ENCODE measurements at regions not wholly inside any gene's neighbourhood (a gene's known extent, or its start where the extent isn't known, plus 50 kb on each side); places are given as distances from the start of the nearest gene placed in this dataset.

DNA sequence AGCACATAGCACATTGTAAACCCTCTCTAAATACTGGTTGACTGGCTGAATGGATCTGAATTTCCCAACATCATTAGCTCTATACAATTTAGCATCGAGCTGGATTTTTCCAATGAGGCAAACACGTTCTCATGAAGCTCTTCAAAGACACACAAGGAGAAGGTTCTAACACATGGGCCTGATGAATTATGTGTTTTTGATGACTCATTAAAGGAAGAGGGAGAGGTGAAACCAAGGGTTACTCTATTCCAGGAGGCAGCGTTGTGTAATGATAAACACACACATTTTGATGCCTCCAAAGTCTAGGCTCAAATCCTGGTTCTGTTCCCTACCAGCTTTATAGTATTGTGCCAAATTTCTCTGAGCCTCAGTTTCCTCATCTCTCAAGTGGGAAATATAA is 84.3 kb downstream of the PFDN4 start:
- H3K9ac ChIP-seq (ENCODE audit: low read length in 5 of 5): no peak overlapping the region
- H3K9me3 ChIP-seq (ENCODE audit: control insufficient read depth in 5 of 5, low read length in 5 of 5): no peaks in the 10 kb centered on the region
- peaks cover 0 to 5% (median 2%) of the 10 kb centered on the region in 5 donors for H3K27me3 ChIP-seq (ENCODE audit: control insufficient read depth in 5 of 5, insufficient read depth in 4 of 5, low read length in 5 of 5)
- H3K4me3 ChIP-seq (ENCODE audit: low read depth in 1 of 5, low read length in 5 of 5): no peak overlapping the region
- no peaks in the 10 kb centered on the region for H3K36me3 ChIP-seq (ENCODE audit: control insufficient read depth in 5 of 5, insufficient read depth in 5 of 5, low read length in 5 of 5)
- H3K27ac ChIP-seq (ENCODE audit: low read depth, low read length): no peak overlapping the region
- peaks cover 0 to 7% (median 0%) of the 10 kb centered on the region in 5 donors for H3K4me1 ChIP-seq (ENCODE audit: control insufficient read depth in 5 of 5, insufficient read depth in 5 of 5, low read length in 5 of 5)

- Histone ChIP-seq H3K4me1 (ENCODE audit: control insufficient read depth in 5 of 5, insufficient read depth in 5 of 5, low read length in 5 of 5) (peaks cover 0 to 7% (median 0%) of the 10 kb centered on the region in 5 donors), H3K9ac (ENCODE audit: low read length in 5 of 5) (no peak overlapping the region), H3K27ac (ENCODE audit: low read depth, low read length) (no peak overlapping the region), H3K9me3 (ENCODE audit: control insufficient read depth in 5 of 5, low read length in 5 of 5) (no peaks in the 10 kb centered on the region), H3K4me3 (ENCODE audit: low read depth in 1 of 5, low read length in 5 of 5) (no peak overlapping the region), H3K27me3 (ENCODE audit: control insufficient read depth in 5 of 5, insufficient read depth in 4 of 5, low read length in 5 of 5) (peaks cover 0 to 5% (median 2%) of the 10 kb centered on the region in 5 donors), H3K36me3 (ENCODE audit: control insufficient read depth in 5 of 5, insufficient read depth in 5 of 5, low read length in 5 of 5) (no peaks in the 10 kb centered on the region)
These were observed 85.6 kb downstream of the PFDN4 start for GRCh38 chr20:54293526-54293925.

- Histone ChIP-seq H3K27me3 (ENCODE audit: control insufficient read depth in 5 of 5, insufficient read depth in 4 of 5, low read length in 5 of 5) (peaks cover 0 to 5% (median 2%) of the 10 kb centered on the region in 5 donors), H3K4me3 (ENCODE audit: low read depth in 1 of 5, low read length in 5 of 5) (no peak overlapping the region), H3K4me1 (ENCODE audit: control insufficient read depth in 5 of 5, insufficient read depth in 5 of 5, low read length in 5 of 5) (peaks cover 0 to 7% (median 0%) of the 10 kb centered on the region in 5 donors), H3K36me3 (ENCODE audit: control insufficient read depth in 5 of 5, insufficient read depth in 5 of 5, low read length in 5 of 5) (no peaks in the 10 kb centered on the region), H3K9me3 (ENCODE audit: control insufficient read depth in 5 of 5, low read length in 5 of 5) (no peaks in the 10 kb centered on the region), H3K9ac (ENCODE audit: low read length in 5 of 5) (no peak overlapping the region), H3K27ac (ENCODE audit: low read depth, low read length) (no peak overlapping the region)
These were observed 86.2 kb downstream of the PFDN4 start for GRCh38 chr20:54294094-54294493.

- Histone ChIP-seq H3K36me3 (ENCODE audit: control insufficient read depth in 5 of 5, insufficient read depth in 5 of 5, low read length in 5 of 5) (no peaks in the 10 kb centered on the region), H3K27ac (ENCODE audit: low read depth, low read length) (no peak overlapping the region), H3K9ac (ENCODE audit: low read length in 5 of 5) (no peak overlapping the region), H3K9me3 (ENCODE audit: control insufficient read depth in 5 of 5, low read length in 5 of 5) (no peaks in the 10 kb centered on the region), H3K4me1 (ENCODE audit: control insufficient read depth in 5 of 5, insufficient read depth in 5 of 5, low read length in 5 of 5) (peaks cover 0 to 7% (median 0%) of the 10 kb centered on the region in 5 donors), H3K4me3 (ENCODE audit: low read depth in 1 of 5, low read length in 5 of 5) (no peak overlapping the region), H3K27me3 (ENCODE audit: control insufficient read depth in 5 of 5, insufficient read depth in 4 of 5, low read length in 5 of 5) (peaks cover 0 to 5% (median 2%) of the 10 kb centered on the region in 5 donors)
These were observed 87.8 kb downstream of the PFDN4 start for GRCh38 chr20:54295686-54296085.

DNA sequence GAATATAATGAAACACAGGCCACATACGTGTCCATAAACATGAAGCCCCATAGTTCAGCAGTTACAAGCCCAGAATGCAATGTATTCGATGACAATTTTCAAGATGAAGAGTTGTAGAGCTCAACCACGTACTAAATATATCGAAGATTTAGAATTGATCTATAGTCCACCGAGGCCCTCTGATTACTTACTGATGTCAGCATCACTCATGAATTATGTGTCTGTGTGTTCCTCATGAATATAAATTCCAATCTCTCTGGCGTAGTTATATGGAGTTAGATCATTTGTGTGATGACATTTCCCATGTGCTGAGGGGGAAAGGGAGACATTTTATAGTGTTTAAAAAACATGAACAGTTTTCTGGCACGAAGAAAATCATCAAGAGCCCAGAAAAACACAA is 97.5 kb downstream of the PFDN4 start:
- H3K4me3 ChIP-seq (ENCODE audit: low read depth in 1 of 5, low read length in 5 of 5): no peak overlapping the region
- H3K36me3 ChIP-seq (ENCODE audit: control insufficient read depth in 5 of 5, insufficient read depth in 5 of 5, low read length in 5 of 5): no peaks in the 10 kb centered on the region
- H3K27ac ChIP-seq (ENCODE audit: low read depth, low read length): no peak overlapping the region
- H3K9ac ChIP-seq (ENCODE audit: low read length in 5 of 5): no peak overlapping the region
- no peaks in the 10 kb centered on the region for H3K4me1 ChIP-seq (ENCODE audit: control insufficient read depth in 5 of 5, insufficient read depth in 5 of 5, low read length in 5 of 5)
- no peaks in the 10 kb centered on the region for H3K27me3 ChIP-seq (ENCODE audit: control insufficient read depth in 5 of 5, insufficient read depth in 4 of 5, low read length in 5 of 5)
- no peaks in the 10 kb centered on the region for H3K9me3 ChIP-seq (ENCODE audit: control insufficient read depth in 5 of 5, low read length in 5 of 5)

- Histone ChIP-seq H3K27me3 (ENCODE audit: control insufficient read depth in 5 of 5, insufficient read depth in 4 of 5, low read length in 5 of 5) (no peaks in the 10 kb centered on the region), H3K9me3 (ENCODE audit: control insufficient read depth in 5 of 5, low read length in 5 of 5) (no peaks in the 10 kb centered on the region), H3K9ac (ENCODE audit: low read length in 5 of 5) (no peak overlapping the region), H3K36me3 (ENCODE audit: control insufficient read depth in 5 of 5, insufficient read depth in 5 of 5, low read length in 5 of 5) (no peaks in the 10 kb centered on the region), H3K27ac (ENCODE audit: low read depth, low read length) (no peak overlapping the region), H3K4me3 (ENCODE audit: low read depth in 1 of 5, low read length in 5 of 5) (no peak overlapping the region), H3K4me1 (ENCODE audit: control insufficient read depth in 5 of 5, insufficient read depth in 5 of 5, low read length in 5 of 5) (no peaks in the 10 kb centered on the region)
These were observed 99.3 kb downstream of the PFDN4 start for GRCh38 chr20:54306985-54307710.

- no peaks in the 10 kb centered on the region for H3K4me1 ChIP-seq (ENCODE audit: control insufficient read depth in 5 of 5, insufficient read depth in 5 of 5, low read length in 5 of 5)
- no peak overlapping the region for H3K27ac ChIP-seq (ENCODE audit: low read depth, low read length)
These were observed 100.9 kb downstream of the PFDN4 start for GRCh38 chr20:54308804-54309203.

DNA sequence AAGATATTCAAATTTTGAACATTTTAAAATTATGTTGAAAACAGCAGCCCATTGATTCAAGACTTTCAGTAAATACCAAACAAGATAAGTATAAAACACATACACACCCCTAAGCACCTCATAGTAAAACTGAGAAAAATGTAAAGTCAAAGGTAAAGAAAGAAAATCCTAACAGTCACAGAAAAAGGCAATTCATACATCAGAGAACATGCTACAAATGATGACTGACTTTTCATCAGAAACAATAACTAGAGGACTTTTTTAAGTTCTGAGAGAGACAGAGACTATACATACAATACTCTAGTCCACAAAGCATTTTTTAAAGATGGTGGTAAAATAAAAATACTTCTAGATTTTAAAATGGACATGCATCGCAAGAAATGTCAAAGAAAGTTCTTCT is 111.0 kb downstream of the PFDN4 start:
- Histone ChIP-seq H3K9me3 (ENCODE audit: control insufficient read depth in 5 of 5, low read length in 5 of 5) (peaks cover 0 to 3% (median 0%) of the 10 kb centered on the region in 5 donors), H3K9ac (ENCODE audit: low read length in 5 of 5) (no peak overlapping the region), H3K27me3 (ENCODE audit: control insufficient read depth in 5 of 5, insufficient read depth in 4 of 5, low read length in 5 of 5) (no peaks in the 10 kb centered on the region)

More at GRCh38 chr20:54308804-54309203, 100.9 kb downstream of the PFDN4 start:
- no peaks in the 10 kb centered on the region for H3K9me3 ChIP-seq (ENCODE audit: control insufficient read depth in 5 of 5, low read length in 5 of 5)
- H3K36me3 ChIP-seq (ENCODE audit: control insufficient read depth in 5 of 5, insufficient read depth in 5 of 5, low read length in 5 of 5): no peaks in the 10 kb centered on the region
- H3K4me3 ChIP-seq (ENCODE audit: low read depth in 1 of 5, low read length in 5 of 5): no peak overlapping the region
- H3K27me3 ChIP-seq (ENCODE audit: control insufficient read depth in 5 of 5, insufficient read depth in 4 of 5, low read length in 5 of 5): peaks cover 0 to 2% (median 0%) of the 10 kb centered on the region in 5 donors
- H3K9ac ChIP-seq (ENCODE audit: low read length in 5 of 5): no peak overlapping the region

GRCh38 chr20:54320148-54320607 is 112.3 kb downstream of the PFDN4 start:
- no peak overlapping the region for H3K27ac ChIP-seq (ENCODE audit: low read depth, low read length)
- no peaks in the 10 kb centered on the region for H3K27me3 ChIP-seq (ENCODE audit: control insufficient read depth in 5 of 5, insufficient read depth in 4 of 5, low read length in 5 of 5)
- H3K4me1 ChIP-seq (ENCODE audit: control insufficient read depth in 5 of 5, insufficient read depth in 5 of 5, low read length in 5 of 5): peaks cover 0 to 5% (median 0%) of the 10 kb centered on the region in 5 donors
- H3K9me3 ChIP-seq (ENCODE audit: control insufficient read depth in 5 of 5, low read length in 5 of 5): peaks cover 0 to 3% (median 0%) of the 10 kb centered on the region in 5 donors
- no peak overlapping the region for H3K4me3 ChIP-seq (ENCODE audit: low read depth in 1 of 5, low read length in 5 of 5)
- no peaks in the 10 kb centered on the region for H3K36me3 ChIP-seq (ENCODE audit: control insufficient read depth in 5 of 5, insufficient read depth in 5 of 5, low read length in 5 of 5)
- H3K9ac ChIP-seq (ENCODE audit: low read length in 5 of 5): no peak overlapping the region

More for the DNA sequence above, 111.0 kb downstream of the PFDN4 start:
- H3K4me3 ChIP-seq (ENCODE audit: low read depth in 1 of 5, low read length in 5 of 5): no peak overlapping the region
- H3K4me1 ChIP-seq (ENCODE audit: control insufficient read depth in 5 of 5, insufficient read depth in 5 of 5, low read length in 5 of 5): peaks cover 0 to 5% (median 0%) of the 10 kb centered on the region in 5 donors
- no peaks in the 10 kb centered on the region for H3K36me3 ChIP-seq (ENCODE audit: control insufficient read depth in 5 of 5, insufficient read depth in 5 of 5, low read length in 5 of 5)
- H3K27ac ChIP-seq (ENCODE audit: low read depth, low read length): no peak overlapping the region

DNA sequence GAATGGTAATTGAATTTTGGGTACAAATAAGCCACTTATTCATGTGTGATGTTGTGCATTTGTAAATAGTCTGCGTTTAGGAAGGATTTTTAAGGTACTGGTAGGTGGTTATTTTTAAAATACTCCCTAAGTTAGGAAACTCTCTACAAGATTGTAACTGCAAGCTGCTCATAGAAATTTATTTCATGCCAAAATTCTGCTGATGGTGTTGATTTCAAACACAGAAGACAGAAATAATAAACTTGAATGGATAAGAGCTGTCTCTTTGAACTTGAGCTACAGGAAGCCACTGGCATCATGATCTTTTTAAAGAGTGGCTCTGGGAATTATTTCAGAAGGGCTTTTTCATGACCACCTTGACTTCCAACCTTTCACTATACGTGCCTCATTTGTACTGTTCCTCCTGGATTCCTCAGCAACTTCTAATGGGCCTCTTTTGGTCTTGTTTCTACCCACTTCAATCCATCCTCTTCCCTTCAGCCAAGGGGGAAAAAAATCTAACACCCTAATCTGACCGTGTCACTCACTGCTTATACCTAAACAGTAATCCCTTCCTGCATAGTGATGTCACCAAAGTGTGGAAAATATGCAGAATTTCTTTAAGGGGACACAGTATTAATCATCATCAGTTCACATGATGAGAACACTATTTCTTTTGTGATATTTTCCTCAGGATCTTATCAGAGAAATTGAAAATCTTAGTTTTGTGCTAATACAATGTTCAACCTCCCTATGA is 113.6 kb downstream of the PFDN4 start:
- no peak overlapping the region for H3K27ac ChIP-seq (ENCODE audit: low read depth, low read length)

More for the DNA sequence above, 113.6 kb downstream of the PFDN4 start:
- peaks cover 0 to 3% (median 0%) of the 10 kb centered on the region in 5 donors for H3K9me3 ChIP-seq (ENCODE audit: control insufficient read depth in 5 of 5, low read length in 5 of 5)
- H3K9ac ChIP-seq (ENCODE audit: low read length in 5 of 5): no peak overlapping the region
- H3K27me3 ChIP-seq (ENCODE audit: control insufficient read depth in 5 of 5, insufficient read depth in 4 of 5, low read length in 5 of 5): no peaks in the 10 kb centered on the region
- H3K36me3 ChIP-seq (ENCODE audit: control insufficient read depth in 5 of 5, insufficient read depth in 5 of 5, low read length in 5 of 5): no peaks in the 10 kb centered on the region
- no peaks in the 10 kb centered on the region for H3K4me1 ChIP-seq (ENCODE audit: control insufficient read depth in 5 of 5, insufficient read depth in 5 of 5, low read length in 5 of 5)
- H3K4me3 ChIP-seq (ENCODE audit: low read depth in 1 of 5, low read length in 5 of 5): no peak overlapping the region

All from subcutaneous abdominal adipose tissue (tissue), 5 donors.